ENCODE measurements at regions not wholly inside any gene's neighbourhood (a gene's known extent, or its start where the extent isn't known, plus 50 kb on each side); places are given as distances from the start of the nearest gene placed in this dataset.
"Not testable (repeated sequence)": the region's sequence is repeated elsewhere in the genome, so short reads cannot be mapped to it uniquely, and the experiment has no call there.

DNA sequence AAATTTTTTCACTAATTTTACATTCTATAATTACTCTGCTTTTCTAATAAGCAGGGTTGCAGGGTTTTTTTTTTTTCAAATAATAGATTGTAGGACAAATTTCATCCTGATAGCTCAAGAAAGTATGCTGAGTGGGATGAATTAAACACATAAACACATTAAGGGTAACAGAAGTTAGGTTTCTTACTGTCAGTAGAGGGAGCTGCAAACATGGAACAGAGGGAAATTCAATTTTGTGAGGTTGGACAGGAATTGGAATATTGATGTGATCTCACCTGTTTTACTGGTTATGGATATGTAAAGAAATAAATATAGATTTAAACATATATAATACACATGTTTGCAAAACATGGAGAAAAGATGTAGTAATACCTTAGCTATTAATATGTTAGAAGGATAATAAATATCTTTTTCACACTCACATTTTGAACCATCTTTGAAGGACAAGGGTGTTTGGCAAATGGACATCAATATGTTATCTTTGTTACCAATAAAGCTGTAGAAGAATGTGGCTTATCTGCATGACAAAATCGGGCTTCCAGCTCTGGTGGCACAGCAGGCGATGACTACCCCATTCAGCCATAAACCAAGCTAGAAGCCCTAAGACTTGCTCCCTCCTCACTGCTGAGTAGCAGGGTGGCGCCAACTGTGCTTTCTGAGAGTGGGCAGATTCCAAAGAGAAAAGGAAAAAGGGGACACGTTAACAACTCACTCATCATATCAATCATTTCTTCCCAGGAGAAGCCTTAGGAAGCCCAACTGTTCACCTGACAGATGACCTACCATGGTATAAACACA, 1257.4 kb downstream of the GATA3 start:
- Histone ChIP-seq H3K4me3 (ENCODE audit: low read depth in 1 of 3, low read length in 3 of 3) (no peak overlapping the region), H3K27ac (ENCODE audit: low read depth in 1 of 3, low read length in 2 of 3) (no peak overlapping the region), H3K9me3 (ENCODE audit: control insufficient read depth in 2 of 2, insufficient read depth in 1 of 2, low read depth in 1 of 2, low read length in 1 of 2) (no peaks in the 10 kb centered on the region), H3K4me1 (ENCODE audit: control insufficient read depth in 3 of 3, insufficient read depth in 2 of 3, low read depth in 1 of 3, low read length in 2 of 3) (no peaks in the 10 kb centered on the region), H3K27me3 (ENCODE audit: control insufficient read depth in 3 of 3, insufficient read depth in 3 of 3, low read length in 3 of 3) (no peaks in the 10 kb centered on the region), H3K36me3 (ENCODE audit: control insufficient read depth in 3 of 3, insufficient read depth in 2 of 3, low read depth in 1 of 3, low read length in 3 of 3) (no peaks in the 10 kb centered on the region)
- FAIRE-seq = no peak
- WGBS, 3 donors = 47 to 69% (median 57%) methylated on average over 4 of the region's 4 CpGs
- no peak for DNase-seq

DNA sequence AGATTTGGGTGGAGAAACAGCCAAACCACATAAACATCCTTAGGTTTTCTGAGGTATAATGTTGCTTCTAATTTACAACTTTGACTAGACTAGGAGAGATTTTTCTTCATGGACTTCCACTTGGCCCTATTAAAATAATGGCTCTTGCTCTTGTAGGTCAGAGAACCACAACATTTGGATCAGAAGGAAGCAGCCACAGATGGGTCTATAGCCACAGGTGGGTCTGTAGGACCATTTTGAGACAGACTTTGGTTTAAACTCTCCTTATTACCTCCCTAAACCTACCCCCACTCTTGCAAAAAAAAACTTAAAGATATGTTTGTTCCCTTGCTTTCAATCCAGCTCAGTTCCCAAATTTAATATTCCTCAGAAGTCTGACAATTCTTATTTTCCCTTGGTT, 1260.8 kb downstream of the GATA3 start:
- Histone ChIP-seq H3K9me3 (ENCODE audit: control insufficient read depth in 2 of 2, insufficient read depth in 1 of 2, low read depth in 1 of 2, low read length in 1 of 2) (no peaks in the 10 kb centered on the region), H3K27ac (ENCODE audit: low read depth in 1 of 3, low read length in 2 of 3) (no peak overlapping the region), H3K36me3 (ENCODE audit: control insufficient read depth in 3 of 3, insufficient read depth in 2 of 3, low read depth in 1 of 3, low read length in 3 of 3) (no peaks in the 10 kb centered on the region), H3K4me3 (ENCODE audit: low read depth in 1 of 3, low read length in 3 of 3) (no peak overlapping the region), H3K4me1 (ENCODE audit: control insufficient read depth in 3 of 3, insufficient read depth in 2 of 3, low read depth in 1 of 3, low read length in 2 of 3) (no peaks in the 10 kb centered on the region), H3K27me3 (ENCODE audit: control insufficient read depth in 3 of 3, insufficient read depth in 3 of 3, low read length in 3 of 3) (no peaks in the 10 kb centered on the region)
- DNase-seq (no peak), FAIRE-seq (no peak)

DNA sequence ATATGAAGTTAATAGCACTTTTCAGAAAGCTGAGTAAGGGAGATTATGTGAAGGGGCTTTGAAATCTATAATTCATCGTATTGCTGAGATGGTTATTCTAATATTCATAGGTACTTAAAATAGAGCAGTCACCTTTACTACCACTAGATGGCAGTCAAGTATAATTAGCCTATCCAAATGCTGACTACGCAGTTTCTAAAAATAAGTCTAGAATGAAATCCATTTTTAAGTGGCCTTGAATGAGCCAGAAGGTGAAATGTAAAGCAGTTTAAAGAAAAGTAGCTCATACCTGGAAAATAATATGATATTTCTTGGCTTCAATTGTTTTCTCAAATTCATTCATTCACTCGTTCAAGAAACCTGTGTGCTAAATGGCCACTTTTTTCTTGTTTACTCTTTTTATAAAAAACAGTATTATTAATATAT, 1277.1 kb downstream of the GATA3 start:
- FAIRE-seq = no peak
- DNase-seq = peak; percentile 31 to 50

GRCh38 chr10:9334270-9334669, 1279.8 kb downstream of the GATA3 start:
- H3K4me3 ChIP-seq (ENCODE audit: low read depth in 1 of 3, low read length in 3 of 3) = no peak overlapping the region
- 78 to 90% (median 86%) methylated on average over 3 of the region's 3 CpGs for WGBS, 3 donors
- no peaks in the 10 kb centered on the region for H3K9me3 ChIP-seq (ENCODE audit: control insufficient read depth in 2 of 2, insufficient read depth in 1 of 2, low read depth in 1 of 2, low read length in 1 of 2)
- H3K4me1 ChIP-seq (ENCODE audit: control insufficient read depth in 3 of 3, insufficient read depth in 2 of 3, low read depth in 1 of 3, low read length in 2 of 3) = no peaks in the 10 kb centered on the region
- peaks cover 0 to 2% (median 0%) of the 10 kb centered on the region in 3 donors for H3K27me3 ChIP-seq (ENCODE audit: control insufficient read depth in 3 of 3, insufficient read depth in 3 of 3, low read length in 3 of 3)
- H3K36me3 ChIP-seq (ENCODE audit: control insufficient read depth in 3 of 3, insufficient read depth in 2 of 3, low read depth in 1 of 3, low read length in 3 of 3) = no peaks in the 10 kb centered on the region
- DNase-seq = no peak
- no peak for FAIRE-seq
- H3K27ac ChIP-seq (ENCODE audit: low read depth in 1 of 3, low read length in 2 of 3) = no peak overlapping the region

More for the DNA sequence above, 1277.1 kb downstream of the GATA3 start:
- Histone ChIP-seq H3K36me3 (ENCODE audit: control insufficient read depth in 3 of 3, insufficient read depth in 2 of 3, low read depth in 1 of 3, low read length in 3 of 3) (no peaks in the 10 kb centered on the region), H3K27ac (ENCODE audit: low read depth in 1 of 3, low read length in 2 of 3) (no peak overlapping the region), H3K27me3 (ENCODE audit: control insufficient read depth in 3 of 3, insufficient read depth in 3 of 3, low read length in 3 of 3) (no peaks in the 10 kb centered on the region), H3K4me3 (ENCODE audit: low read depth in 1 of 3, low read length in 3 of 3) (no peak overlapping the region), H3K9me3 (ENCODE audit: control insufficient read depth in 2 of 2, insufficient read depth in 1 of 2, low read depth in 1 of 2, low read length in 1 of 2) (no peaks in the 10 kb centered on the region), H3K4me1 (ENCODE audit: control insufficient read depth in 3 of 3, insufficient read depth in 2 of 3, low read depth in 1 of 3, low read length in 2 of 3) (no peaks in the 10 kb centered on the region)
- 18 to 23% (median 21%) methylated on average over 3 of the region's 3 CpGs for WGBS, 3 donors

DNA sequence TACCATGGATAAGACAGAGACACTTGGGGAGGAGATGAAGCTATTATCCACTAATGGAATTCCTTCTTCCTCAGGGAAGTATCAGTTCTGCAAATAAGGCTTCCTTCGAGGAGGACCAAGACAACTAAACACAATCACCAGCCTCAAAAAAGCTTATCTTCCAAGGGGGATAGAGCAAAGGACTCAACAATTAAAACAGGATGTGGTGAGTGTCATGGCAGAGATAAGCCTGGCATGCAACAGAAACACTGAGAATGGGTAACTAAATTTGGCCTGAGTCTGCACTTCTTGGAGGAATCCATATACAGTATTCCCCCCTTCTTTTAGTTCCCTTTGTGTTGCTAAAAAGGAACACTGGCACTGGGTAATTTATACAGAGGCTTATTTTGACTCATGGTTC, 1285.2 kb downstream of the GATA3 start:
- FAIRE-seq (no peak), DNase-seq (no peak)
- Histone ChIP-seq H3K36me3 (ENCODE audit: control insufficient read depth in 3 of 3, insufficient read depth in 2 of 3, low read depth in 1 of 3, low read length in 3 of 3) (no peaks in the 10 kb centered on the region), H3K27ac (ENCODE audit: low read depth in 1 of 3, low read length in 2 of 3) (no peak overlapping the region), H3K4me1 (ENCODE audit: control insufficient read depth in 3 of 3, insufficient read depth in 2 of 3, low read depth in 1 of 3, low read length in 2 of 3) (no peaks in the 10 kb centered on the region), H3K4me3 (ENCODE audit: low read depth in 1 of 3, low read length in 3 of 3) (no peak overlapping the region), H3K9me3 (ENCODE audit: control insufficient read depth in 2 of 2, insufficient read depth in 1 of 2, low read depth in 1 of 2, low read length in 1 of 2) (no peaks in the 10 kb centered on the region), H3K27me3 (ENCODE audit: control insufficient read depth in 3 of 3, insufficient read depth in 3 of 3, low read length in 3 of 3) (peaks cover 0 to 2% (median 0%) of the 10 kb centered on the region in 3 donors)
- WGBS, 3 donors = 10 to 20% (median 11%) methylated on average over 1 of the region's 1 CpG

GRCh38 chr10:9342885-9343570, 1288.5 kb downstream of the GATA3 start:
- FAIRE-seq (no peak), DNase-seq (peak; percentile 9 to 41)
- no peaks in the 10 kb centered on the region for H3K9me3 ChIP-seq (ENCODE audit: control insufficient read depth in 2 of 2, insufficient read depth in 1 of 2, low read depth in 1 of 2, low read length in 1 of 2)
- H3K27me3 ChIP-seq (ENCODE audit: control insufficient read depth in 3 of 3, insufficient read depth in 3 of 3, low read length in 3 of 3) = peaks cover 0 to 2% (median 0%) of the 10 kb centered on the region in 3 donors
- no peak overlapping the region for H3K4me3 ChIP-seq (ENCODE audit: low read depth in 1 of 3, low read length in 3 of 3)
- WGBS, 3 donors = 37 to 39% (median 38%) methylated on average over 5 of the region's 5 CpGs
- no peaks in the 10 kb centered on the region for H3K36me3 ChIP-seq (ENCODE audit: control insufficient read depth in 3 of 3, insufficient read depth in 2 of 3, low read depth in 1 of 3, low read length in 3 of 3)
- no peaks in the 10 kb centered on the region for H3K4me1 ChIP-seq (ENCODE audit: control insufficient read depth in 3 of 3, insufficient read depth in 2 of 3, low read depth in 1 of 3, low read length in 2 of 3)
- no peak overlapping the region for H3K27ac ChIP-seq (ENCODE audit: low read depth in 1 of 3, low read length in 2 of 3)

DNA sequence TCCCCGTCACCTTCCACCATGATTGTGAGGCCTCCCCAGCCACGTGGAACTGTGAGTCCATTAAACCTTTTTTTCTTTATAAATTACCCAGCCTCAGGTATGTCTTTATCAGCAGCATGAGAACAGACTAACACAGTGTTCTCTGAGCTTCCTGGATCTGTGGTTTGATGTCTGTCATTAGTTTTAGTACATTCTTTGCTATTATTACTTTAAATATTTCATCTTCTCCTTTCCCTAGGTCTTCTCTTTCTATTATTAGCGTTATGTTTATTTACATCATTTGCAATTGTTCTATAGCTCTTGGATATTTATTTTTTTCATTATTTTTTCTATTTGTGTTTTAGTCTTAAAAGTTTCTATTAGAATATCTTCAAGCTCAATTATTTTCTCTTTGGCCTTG, 1293.4 kb downstream of the GATA3 start:
- not testable (repeated sequence) for H3K4me1 ChIP-seq (ENCODE audit: control insufficient read depth in 3 of 3, insufficient read depth in 2 of 3, low read depth in 1 of 3, low read length in 2 of 3); H3K27ac ChIP-seq (ENCODE audit: low read depth in 1 of 3, low read length in 2 of 3); H3K4me3 ChIP-seq (ENCODE audit: low read depth in 1 of 3, low read length in 3 of 3); DNase-seq; H3K27me3 ChIP-seq (ENCODE audit: control insufficient read depth in 3 of 3, insufficient read depth in 3 of 3, low read length in 3 of 3); FAIRE-seq; H3K36me3 ChIP-seq (ENCODE audit: control insufficient read depth in 3 of 3, insufficient read depth in 2 of 3, low read depth in 1 of 3, low read length in 3 of 3); H3K9me3 ChIP-seq (ENCODE audit: control insufficient read depth in 2 of 2, insufficient read depth in 1 of 2, low read depth in 1 of 2, low read length in 1 of 2)
- WGBS, 3 donors = 72 to 80% (median 80%) methylated on average over 3 of the region's 3 CpGs

GRCh38 chr10:9357471-9357870, 1303.0 kb downstream of the GATA3 start:
- DNase-seq = peak in 1 of 2 donors; percentile 4
- 62 to 76% (median 75%) methylated on average over 4 of the region's 4 CpGs for WGBS, 3 donors

More at GRCh38 chr10:9357471-9357870, 1303.0 kb downstream of the GATA3 start:
- Histone ChIP-seq H3K36me3 (ENCODE audit: control insufficient read depth in 3 of 3, insufficient read depth in 2 of 3, low read depth in 1 of 3, low read length in 3 of 3) (no peaks in the 10 kb centered on the region), H3K9me3 (ENCODE audit: control insufficient read depth in 2 of 2, insufficient read depth in 1 of 2, low read depth in 1 of 2, low read length in 1 of 2) (no peaks in the 10 kb centered on the region), H3K27ac (ENCODE audit: low read depth in 1 of 3, low read length in 2 of 3) (no peak overlapping the region), H3K4me3 (ENCODE audit: low read depth in 1 of 3, low read length in 3 of 3) (no peak overlapping the region), H3K4me1 (ENCODE audit: control insufficient read depth in 3 of 3, insufficient read depth in 2 of 3, low read depth in 1 of 3, low read length in 2 of 3) (no peaks in the 10 kb centered on the region), H3K27me3 (ENCODE audit: control insufficient read depth in 3 of 3, insufficient read depth in 3 of 3, low read length in 3 of 3) (no peaks in the 10 kb centered on the region)
- no peak for FAIRE-seq

Data from small intestine (tissue), 7 donors.